SKM-1 (cell line): ENCODE measurements at regions not wholly inside any gene's neighbourhood (a gene's known extent, or its start where the extent isn't known, plus 50 kb on each side); places are given as distances from the start of the nearest gene placed in this dataset.
"Not testable (repeated sequence)": the region's sequence is repeated elsewhere in the genome, so short reads cannot be mapped to it uniquely, and the experiment has no call there.

Source experiments
- DNase-seq: peaks from one replicate; lab custom pipeline; 2025; ENCODE audit not compliant: unreplicated experiment; lab: John Stamatoyannopoulos, UW

- DNase-seq = no peak
Observed at GRCh38 chr2:6103949-6104348, 411.8 kb downstream of the SOX11 start.

GRCh38 chr2:6107290-6107689, 415.1 kb downstream of the SOX11 start:
- DNase-seq = no peak

GRCh38 chr2:6109831-6110230, 417.6 kb downstream of the SOX11 start:
- no peak for DNase-seq

GRCh38 chr2:6111781-6112261, 419.6 kb downstream of the SOX11 start:
- no peak for DNase-seq

- no peak for DNase-seq
Observed at GRCh38 chr2:6113786-6114185, 421.6 kb downstream of the SOX11 start.

GRCh38 chr2:6127718-6128117, 435.5 kb downstream of the SOX11 start:
- DNase-seq = no peak

- no peak for DNase-seq
Observed at GRCh38 chr2:6139142-6139541, 447.0 kb downstream of the SOX11 start.

GRCh38 chr2:6139916-6140315, 447.7 kb downstream of the SOX11 start:
- DNase-seq = no peak

GRCh38 chr2:6140509-6140908, 448.3 kb downstream of the SOX11 start:
- no peak for DNase-seq

- no peak for DNase-seq
Observed at GRCh38 chr2:6143812-6144211, 451.6 kb downstream of the SOX11 start.

GRCh38 chr2:6147215-6147614, 455.0 kb downstream of the SOX11 start:
- DNase-seq = not testable (repeated sequence)

- no peak for DNase-seq
Observed at GRCh38 chr2:6148882-6149281, 456.7 kb downstream of the SOX11 start.

GRCh38 chr2:6159606-6160005, 467.4 kb downstream of the SOX11 start:
- no peak for DNase-seq

GRCh38 chr2:6163932-6164331, 471.7 kb downstream of the SOX11 start:
- no peak for DNase-seq

- DNase-seq = no peak
Observed at GRCh38 chr2:6164986-6165747, 473.0 kb downstream of the SOX11 start.

GRCh38 chr2:6167592-6168138, 475.5 kb downstream of the SOX11 start:
- DNase-seq = no peak

- no peak for DNase-seq
Observed at GRCh38 chr2:6168485-6168884, 476.3 kb downstream of the SOX11 start.

- no peak for DNase-seq
Observed at GRCh38 chr2:6171294-6171693, 479.1 kb downstream of the SOX11 start.

- no peak for DNase-seq
Observed at GRCh38 chr2:6177811-6178210, 485.6 kb downstream of the SOX11 start.

- DNase-seq = no peak
Observed at GRCh38 chr2:6181525-6181924, 489.3 kb downstream of the SOX11 start.

GRCh38 chr2:6181926-6182325, 489.7 kb downstream of the SOX11 start:
- DNase-seq = no peak

GRCh38 chr2:6183226-6183625, 491.0 kb downstream of the SOX11 start:
- DNase-seq = no peak
